Thoracic aorta (tissue), 2 donors: ENCODE measurements at regions not wholly inside any gene's neighbourhood (a gene's known extent, or its start where the extent isn't known, plus 50 kb on each side); places are given as distances from the start of the nearest gene placed in this dataset.

ENCODE experiments used
- ATAC-seq: fragments of 150-250 bp; one replicate; pipeline ENCODE4 v1.8.0; 2017; ENCODE audit warnings: low read depth; ENCODE audit not compliant: insufficient number of reproducible peaks, low FRiP score
- DNase-seq: peaks from one replicate; pipeline ENCODE4 v3.0.0-alpha.2; 2020; ENCODE audit warnings: low spot score
- H3K27ac ChIP-seq, 2 donors: fragments of 200-600 bp; sonication (generic); 1 replicate in 1 of 2; 2 replicates in 1 of 2; pipeline ENCODE4 v1.5.1; 2016; ENCODE audit warnings: mild to moderate bottlenecking in 2 of 2, moderate library complexity in 2 of 2
- H3K27me3 ChIP-seq: fragments of 200-600 bp; sonication (generic); replicated peaks from 2 replicates; pipeline ENCODE4 v1.6.0; 2016; ENCODE audit warnings: mild to moderate bottlenecking; ENCODE audit not compliant: insufficient read depth
- H3K36me3 ChIP-seq: fragments of 200-600 bp; sonication (generic); one replicate; pipeline ENCODE4 v1.5.1; 2016
- H3K4me1 ChIP-seq, 2 donors: fragments of 200-600 bp; sonication (generic); 1 replicate in 1 of 2; 2 replicates in 1 of 2; pipeline versions ENCODE4 v1.5.1 to v1.6.0; 2016; ENCODE audit warnings: low read depth in 2 of 2, mild to moderate bottlenecking in 1 of 2; ENCODE audit not compliant: control insufficient read depth in 1 of 2
- H3K4me3 ChIP-seq: fragments of 200-600 bp; sonication (generic); 2 replicates; pipeline ENCODE4 v1.5.1; 2016; ENCODE audit warnings: mild to moderate bottlenecking
- H3K9me3 ChIP-seq: fragments of 200-600 bp; sonication (generic); 2 replicates; pipeline ENCODE4 v1.5.1; 2016
- TF ChIP-seq, protein P1 (sequence below): fragments of 200-600 bp; sonication (generic); IDR thresholded peaks from one replicate; pipeline ENCODE4 v1.5.1; 2019; ENCODE audit warnings: antibody characterized with exemption

DNA sequence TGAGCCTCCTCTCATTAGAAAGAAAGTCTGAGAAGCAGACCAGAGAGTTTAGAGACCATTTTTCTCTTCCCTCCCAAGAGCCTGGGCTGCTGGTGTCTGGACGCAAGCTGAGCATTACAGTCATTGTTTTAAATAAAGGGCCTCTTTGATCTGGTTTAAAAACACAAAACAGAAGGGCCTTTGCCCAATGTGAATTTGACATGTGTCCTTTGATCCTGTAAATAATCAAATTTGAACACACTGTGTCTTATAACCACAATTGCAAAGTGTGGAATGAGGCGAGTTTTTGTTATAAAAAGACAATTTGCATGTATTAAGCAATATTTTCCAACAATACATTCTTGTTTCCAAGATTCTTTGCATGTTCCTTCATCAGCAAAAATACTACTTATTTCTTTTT, 158.5 kb downstream of the C7orf25 start:
- Histone ChIP-seq H3K27me3 (no peaks in the 10 kb centered on the region), H3K4me3 (no peak overlapping the region), H3K36me3 (no peaks in the 10 kb centered on the region), H3K4me1 (no peaks in the 10 kb centered on the region), H3K9me3 (no peaks in the 10 kb centered on the region), H3K27ac (no peak overlapping the region)
- TF ChIP-seq, protein P1, sequence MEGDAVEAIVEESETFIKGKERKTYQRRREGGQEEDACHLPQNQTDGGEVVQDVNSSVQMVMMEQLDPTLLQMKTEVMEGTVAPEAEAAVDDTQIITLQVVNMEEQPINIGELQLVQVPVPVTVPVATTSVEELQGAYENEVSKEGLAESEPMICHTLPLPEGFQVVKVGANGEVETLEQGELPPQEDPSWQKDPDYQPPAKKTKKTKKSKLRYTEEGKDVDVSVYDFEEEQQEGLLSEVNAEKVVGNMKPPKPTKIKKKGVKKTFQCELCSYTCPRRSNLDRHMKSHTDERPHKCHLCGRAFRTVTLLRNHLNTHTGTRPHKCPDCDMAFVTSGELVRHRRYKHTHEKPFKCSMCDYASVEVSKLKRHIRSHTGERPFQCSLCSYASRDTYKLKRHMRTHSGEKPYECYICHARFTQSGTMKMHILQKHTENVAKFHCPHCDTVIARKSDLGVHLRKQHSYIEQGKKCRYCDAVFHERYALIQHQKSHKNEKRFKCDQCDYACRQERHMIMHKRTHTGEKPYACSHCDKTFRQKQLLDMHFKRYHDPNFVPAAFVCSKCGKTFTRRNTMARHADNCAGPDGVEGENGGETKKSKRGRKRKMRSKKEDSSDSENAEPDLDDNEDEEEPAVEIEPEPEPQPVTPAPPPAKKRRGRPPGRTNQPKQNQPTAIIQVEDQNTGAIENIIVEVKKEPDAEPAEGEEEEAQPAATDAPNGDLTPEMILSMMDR: no peak
- ATAC-seq (no peak), DNase-seq (no peak)

GRCh38 chr7:42750172-42750571, 161.7 kb downstream of the C7orf25 start:
- Histone ChIP-seq H3K9me3 (no peaks in the 10 kb centered on the region), H3K27me3 (no peaks in the 10 kb centered on the region), H3K36me3 (no peaks in the 10 kb centered on the region), H3K4me1 (peaks cover 5 to 11% of the 10 kb centered on the region in 2 donors), H3K4me3 (no peak overlapping the region), H3K27ac (no peak overlapping the region)
- no peak for DNase-seq
- no peak for ATAC-seq
- TF ChIP-seq, protein P1: no peak

- TF ChIP-seq, protein P1: no peak
- Histone ChIP-seq H3K4me3 (no peak overlapping the region), H3K27ac (no peak overlapping the region), H3K4me1 (peaks cover 6 to 28% of the 10 kb centered on the region in 2 donors), H3K36me3 (no peaks in the 10 kb centered on the region), H3K9me3 (no peaks in the 10 kb centered on the region), H3K27me3 (no peaks in the 10 kb centered on the region)
- no peak for ATAC-seq
- DNase-seq: no peak
Observed at GRCh38 chr7:42747044-42747443, 164.8 kb downstream of the C7orf25 start.

DNA sequence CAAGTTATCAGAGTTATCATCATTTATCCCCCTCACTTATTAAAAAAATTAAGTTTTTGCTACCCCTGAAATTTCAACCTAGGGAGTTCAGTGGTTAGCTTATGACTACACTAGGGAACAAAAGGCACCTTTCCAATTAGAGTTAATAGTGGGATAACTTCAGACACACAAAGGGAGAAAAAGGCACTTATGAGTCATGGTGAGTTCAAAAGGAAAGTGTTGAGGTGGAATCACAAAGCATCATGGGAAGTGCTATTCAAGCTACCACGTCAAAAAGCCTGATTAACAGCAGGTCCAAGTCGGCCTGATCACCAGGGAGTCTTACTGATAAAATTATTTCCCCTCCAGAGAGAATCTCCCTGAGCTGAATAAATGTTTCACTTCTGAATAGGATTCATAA, 165.7 kb downstream of the C7orf25 start:
- H3K9me3 ChIP-seq: no peaks in the 10 kb centered on the region
- H3K27ac ChIP-seq: no peak overlapping the region
- ATAC-seq (no peak), DNase-seq (no peak)
- TF ChIP-seq, protein P1: no peak
- no peaks in the 10 kb centered on the region for H3K27me3 ChIP-seq
- H3K4me1 ChIP-seq: peaks cover 10 to 31% of the 10 kb centered on the region in 2 donors
- no peaks in the 10 kb centered on the region for H3K36me3 ChIP-seq
- H3K4me3 ChIP-seq: no peak overlapping the region

- no peaks in the 10 kb centered on the region for H3K27me3 ChIP-seq
- no peaks in the 10 kb centered on the region for H3K36me3 ChIP-seq
- no peak for ATAC-seq
- no peak overlapping the region for H3K27ac ChIP-seq
- peak; percentile 13 for DNase-seq
- no peak overlapping the region for H3K4me3 ChIP-seq
- no peaks in the 10 kb centered on the region for H3K9me3 ChIP-seq
- TF ChIP-seq, protein P1: peak; percentile 38
- peaks cover 12 to 33% of the 10 kb centered on the region in 2 donors for H3K4me1 ChIP-seq
Observed at GRCh38 chr7:42745357-42746059, 166.4 kb downstream of the C7orf25 start.
